GM23338 (cell line): ENCODE measurements at regions not wholly inside any gene's neighbourhood (a gene's known extent, or its start where the extent isn't known, plus 50 kb on each side); places are given as distances from the start of the nearest gene placed in this dataset.

ENCODE experiments used
- ATAC-seq: fragments of 200-7000 bp; cut with Tn5 transposase; 3 replicates; pipeline ENCODE4 v1.9.1; 2020
- DNase-seq: peaks from one replicate; pipeline ENCODE4 v3.0.0-alpha.2; 2015; ENCODE audit warnings: low spot score
- H2AFZ ChIP-seq: fragments of 200-600 bp; sonication (generic); 2 replicates; pipeline ENCODE4 v1.8.0; 2016; ENCODE audit warnings: antibody characterized with exemption, mild to moderate bottlenecking, moderate library complexity
- H3F3A ChIP-seq: fragments of 200-600 bp; sonication (generic); replicated peaks from 2 replicates; pipeline ENCODE4 v1.8.0; 2017; ENCODE audit warnings: antibody characterized with exemption, mixed run types, low read depth
- H3K27ac ChIP-seq: fragments of 200-600 bp; sonication (generic); 2 replicates; pipeline ENCODE4 v1.6.1; 2016; ENCODE audit warnings: low read depth
- H3K27me3 ChIP-seq: fragments of 200-600 bp; sonication (generic); 2 replicates; pipeline ENCODE4 v1.8.0; 2016; ENCODE audit warnings: mild to moderate bottlenecking, mixed run types, moderate library complexity; ENCODE audit not compliant: insufficient read depth
- H3K36me3 ChIP-seq: fragments of 200-600 bp; sonication (generic); 2 replicates; pipeline ENCODE4 v1.8.0; 2016; ENCODE audit warnings: mild to moderate bottlenecking; ENCODE audit not compliant: insufficient read depth
- H3K4me1 ChIP-seq: fragments of 200-600 bp; sonication (generic); 2 replicates; pipeline ENCODE4 v1.8.0; 2016; ENCODE audit warnings: mild to moderate bottlenecking, moderate library complexity; ENCODE audit not compliant: insufficient read depth
- H3K4me2 ChIP-seq: fragments of 200-600 bp; sonication (generic); 2 replicates; pipeline ENCODE4 v1.7.1; 2017; ENCODE audit warnings: mixed run types
- H3K4me3 ChIP-seq: fragments of 200-600 bp; sonication (generic); 2 replicates; pipeline ENCODE4 v1.6.1; 2016; ENCODE audit warnings: mixed run types
- H3K79me2 ChIP-seq: fragments of 200-600 bp; sonication (generic); replicated peaks from 2 replicates; pipeline ENCODE4 v1.8.0; 2017; ENCODE audit warnings: mild to moderate bottlenecking; ENCODE audit not compliant: insufficient read depth
- H3K9me2 ChIP-seq: fragments of 200-600 bp; sonication (generic); 2 replicates; pipeline ENCODE4 v1.8.0; 2017; ENCODE audit not compliant: insufficient read depth
- H4K20me1 ChIP-seq: fragments of 200-600 bp; sonication (generic); replicated peaks from 2 replicates; pipeline ENCODE4 v1.8.0; 2017; ENCODE audit warnings: mild to moderate bottlenecking; ENCODE audit not compliant: insufficient read depth
- H3K27ac Mint-ChIP-seq: 2 replicates; pipeline ENCODE4 v1.8.0; 2020; ENCODE audit warnings: inconsistent platforms, mild to moderate bottlenecking, moderate library complexity, mixed read lengths
- H3K27me3 Mint-ChIP-seq: 3 replicates; pipeline ENCODE4 v1.8.0; 2022; ENCODE audit warnings: low read depth, mild to moderate bottlenecking, moderate library complexity, mixed read lengths, inconsistent platforms; ENCODE audit not compliant: insufficient read depth, poor library complexity
- H3K36me3 Mint-ChIP-seq: 3 replicates; pipeline ENCODE4 v1.8.0; 2021; ENCODE audit warnings: low read depth, mild to moderate bottlenecking, inconsistent platforms, moderate library complexity, mixed read lengths
- H3K4me1 Mint-ChIP-seq: 3 replicates; pipeline ENCODE4 v1.8.0; 2020; ENCODE audit warnings: mild to moderate bottlenecking, inconsistent platforms, mixed read lengths
- H3K4me3 Mint-ChIP-seq: 3 replicates; pipeline ENCODE4 v1.8.0; 2021; ENCODE audit warnings: moderate library complexity, mild to moderate bottlenecking, inconsistent platforms, mixed read lengths
- H3K9me3 Mint-ChIP-seq: 3 replicates; pipeline ENCODE4 v1.8.0; 2020; ENCODE audit warnings: moderate library complexity, mild to moderate bottlenecking, inconsistent platforms, mixed read lengths
- CREB1 ChIP-seq: fragments of 250-450 bp; sonication (Bioruptor Pico); IDR thresholded peaks from 2 replicates; pipeline ENCODE4 v1.5.0; 2020; ENCODE audit warnings: low read depth, mild to moderate bottlenecking, moderate library complexity
- CTCF ChIP-seq, 2 experiments: fragments of 200-600 bp in 1 of 2; sonication (generic) in 1 of 2; conservative IDR thresholded peaks; 2 replicates each; pipeline versions ENCODE4 v1.5.1 to v1.6.1; 2016 to 2017; ENCODE audit warnings: antibody characterized with exemption in 2 of 2, low read depth in 2 of 2, mild to moderate bottlenecking in 2 of 2, moderate library complexity in 1 of 2
- ETS1 ChIP-seq: IDR thresholded peaks from 2 replicates; pipeline ENCODE4 v1.6.1; 2016; ENCODE audit warnings: antibody characterized with exemption
- EZH2 ChIP-seq: fragments of 200-600 bp; sonication (generic); IDR thresholded peaks from one replicate; pipeline ENCODE4 v1.8.0; 2017; ENCODE audit warnings: antibody characterized with exemption, mild to moderate bottlenecking, low read depth; ENCODE audit not compliant: unreplicated experiment
- EZH2phosphoT487 ChIP-seq: fragments of 200-600 bp; sonication (generic); IDR thresholded peaks from one replicate; pipeline ENCODE4 v1.8.1; 2018; ENCODE audit warnings: antibody characterized with exemption; ENCODE audit not compliant: unreplicated experiment
- JUNB ChIP-seq: IDR thresholded peaks from one replicate; pipeline ENCODE4 v1.6.1; 2016; ENCODE audit warnings: antibody characterized with exemption; ENCODE audit not compliant: unreplicated experiment
- NANOG ChIP-seq: IDR thresholded peaks from 2 replicates; pipeline ENCODE4 v1.6.1; 2016; ENCODE audit warnings: antibody characterized with exemption, borderline replicate concordance
- POLR2AphosphoS5 ChIP-seq: IDR thresholded peaks from 2 replicates; pipeline ENCODE4 v1.6.1; 2016; ENCODE audit warnings: antibody characterized with exemption, low read depth
- REST ChIP-seq: IDR thresholded peaks from one replicate; pipeline ENCODE4 v1.6.1; 2018; ENCODE audit warnings: antibody characterized with exemption; ENCODE audit not compliant: unreplicated experiment
- STAT1 ChIP-seq: IDR thresholded peaks from one replicate; pipeline ENCODE4 v1.6.1; 2016; ENCODE audit warnings: antibody characterized with exemption; ENCODE audit not compliant: unreplicated experiment
- ZNF114 ChIP-seq: fragments of 250-450 bp; sonication (Bioruptor Pico); IDR thresholded peaks from 2 replicates; pipeline ENCODE4 v1.5.0; 2020; ENCODE audit warnings: mild to moderate bottlenecking, moderate library complexity
- ZNF331 ChIP-seq: fragments of 250-450 bp; sonication (Bioruptor Pico); IDR thresholded peaks from 2 replicates; pipeline ENCODE4 v1.5.0; 2020; ENCODE audit warnings: low read depth, mild to moderate bottlenecking, moderate library complexity
- ZNF462 ChIP-seq: fragments of 250-450 bp; sonication (Bioruptor Pico); IDR thresholded peaks from 2 replicates; pipeline ENCODE4 v1.5.0; 2020; ENCODE audit warnings: mild to moderate bottlenecking, moderate library complexity

- Mint-ChIP-seq H3K36me3 (no peaks in the 10 kb centered on the region), H3K9me3 (no peaks in the 10 kb centered on the region; the same call in 2 of the 3 replicates), H3K27me3 (no peaks in the 10 kb centered on the region), H3K4me1 (peaks cover 14% of the 10 kb centered on the region; the same call in 2 of the 3 replicates), H3K27ac (no peak overlapping the region; the same call in 1 of the 2 replicates), H3K4me3 (no peak overlapping the region)
- H3K4me1 ChIP-seq = peaks cover 11% of the 10 kb centered on the region; the same call in 1 of the 2 replicates
- no peak for TF ChIP-seq JUNB
- no peak for TF ChIP-seq EZH2
- TF ChIP-seq EZH2phosphoT487 = no peak
- TF ChIP-seq ZNF331 (CRISPR knock-in tag) = no peak
- no peak for TF ChIP-seq STAT1
- no peak for TF ChIP-seq REST
- TF ChIP-seq POLR2AphosphoS5 = no peak
- no peak for TF ChIP-seq NANOG
- TF ChIP-seq CTCF (conservative IDR thresholded peaks at IDR 0.05; ENCODE audit: low read depth in 2 of 2) = no peak
- TF ChIP-seq ZNF114 (CRISPR knock-in tag) = no peak
- TF ChIP-seq CREB1 = no peak
- no peak for TF ChIP-seq ETS1
- TF ChIP-seq ZNF462 (CRISPR knock-in tag) = no peak
- H4K20me1 ChIP-seq = no peaks in the 10 kb centered on the region
- no peaks in the 10 kb centered on the region for H3K27me3 ChIP-seq
- H3F3A ChIP-seq = no peaks in the 10 kb centered on the region
- H3K4me3 ChIP-seq = no peak overlapping the region
- DNase-seq (no peak), ATAC-seq (no peak)
- no peak overlapping the region for H3K27ac ChIP-seq
- H3K9me2 ChIP-seq = no peaks in the 10 kb centered on the region
- no peaks in the 10 kb centered on the region for H3K36me3 ChIP-seq
- H3K4me2 ChIP-seq = no peak overlapping the region
- H3K79me2 ChIP-seq = no peaks in the 10 kb centered on the region
- no peak overlapping the region for H2AFZ ChIP-seq
These were observed 189.4 kb upstream of the AHR start for GRCh38 chr7:17109020-17109419.
